GM12878 (cell line): ENCODE measurements at regions not wholly inside any gene's neighbourhood (a gene's known extent, or its start where the extent isn't known, plus 50 kb on each side); places are given as distances from the start of the nearest gene placed in this dataset.

Experiments
- ATAC-seq: fragments of 200-7000 bp; cut with Tn5 transposase; 3 replicates; pipeline ENCODE4 v1.9.1; 2020; ENCODE audit warnings: mild to moderate bottlenecking, moderate library complexity
- BruUV-seq: library from RNA; stranded (reverse); fragments of 400-500 nt; replicated peaks from 2 replicates; lab custom pipeline; 2021; lab: Mats Ljungman, UMichigan
- CTCF ChIA-PET: fragments of 300-600 bp; sonication (Branson Sonifier 250); formaldehyde crosslinking; extraction: SDS; loops from one replicate; lab custom pipeline; 2021; ENCODE audit warnings: inconsistent platforms; lab: Yijun Ruan, JAX
- POLR2A ChIA-PET: fragments of 350-600 bp; formaldehyde crosslinking; extraction: SDS; loops from one replicate; lab custom pipeline; 2021; ENCODE audit warnings: inconsistent platforms; lab: Charles Lee
- RAD21 ChIA-PET: fragments of 300-600 bp; sonication (Branson Sonifier 250); formaldehyde crosslinking; loops from one replicate; lab custom pipeline; 2023; ENCODE audit warnings: antibody characterized with exemption; ENCODE audit not compliant: unreplicated experiment; lab: Charles Lee
- SMC1A ChIA-PET: fragments of 300-600 bp; sonication (Branson Sonifier 250); formaldehyde crosslinking; loops from one replicate; lab custom pipeline; 2023; ENCODE audit not compliant: unreplicated experiment, uncharacterized antibody; lab: Charles Lee
- DNase-seq: peaks from one replicate; pipeline ENCODE4 v3.0.0-alpha.2; 2011; ENCODE audit warnings: low read depth, low spot score
- FAIRE-seq: peaks from 3 replicates; lab custom pipeline; 2011; peaks lifted over from hg19 to GRCh38; lab: Jason Lieb, UNC
- H2AFZ ChIP-seq: 2 replicates; pipeline ENCODE4 v1.6.0; 2011; ENCODE audit warnings: low read depth, low read length, control low read depth; ENCODE audit not compliant: control insufficient read depth
- H3K27ac ChIP-seq: 2 replicates; pipeline ENCODE4 v1.5.1; 2011; ENCODE audit warnings: control low read depth; ENCODE audit not compliant: control insufficient read depth, insufficient read depth
- H3K27me3 ChIP-seq, 2 experiments: replicated peaks in 1 of 2; 2 replicates each; pipeline versions ENCODE4 v1.6.0 to v1.6.1; 2011; ENCODE audit warnings: low read length in 1 of 2; ENCODE audit not compliant: control insufficient read depth in 2 of 2, insufficient read depth in 2 of 2
- H3K36me3 ChIP-seq, 2 experiments: 2 replicates each; pipeline ENCODE4 v1.5.1; 2011; ENCODE audit warnings: low read length in 1 of 2; ENCODE audit not compliant: control insufficient read depth in 2 of 2, insufficient read depth in 2 of 2
- H3K4me1 ChIP-seq: 2 replicates; pipeline ENCODE4 v1.6.1; 2011; ENCODE audit warnings: mild to moderate bottlenecking, low read length, moderate library complexity, mixed read lengths; ENCODE audit not compliant: control insufficient read depth, insufficient read depth
- H3K4me2 ChIP-seq: 2 replicates; pipeline ENCODE4 v1.6.0; 2011; ENCODE audit warnings: control low read depth; ENCODE audit not compliant: control insufficient read depth, insufficient read depth
- H3K4me3 ChIP-seq: fragments of 200-600 bp; sonication (generic); 2 replicates; pipeline ENCODE4 v1.5.1; 2016
- H3K79me2 ChIP-seq: 2 replicates; pipeline ENCODE4 v1.6.0; 2011; ENCODE audit warnings: low read length; ENCODE audit not compliant: control insufficient read depth, insufficient read depth
- H3K9ac ChIP-seq: 2 replicates; pipeline ENCODE4 v1.8.0; 2011; ENCODE audit warnings: low read length, control low read depth, mixed read lengths; ENCODE audit not compliant: control insufficient read depth, insufficient read depth
- H3K9me3 ChIP-seq: replicated peaks from 3 replicates; pipeline ENCODE4 v1.5.1; 2011; ENCODE audit warnings: mild to moderate bottlenecking, low read length; ENCODE audit not compliant: control insufficient read depth, insufficient read depth
- H4K20me1 ChIP-seq: 2 replicates; pipeline ENCODE4 v1.6.0; 2011; ENCODE audit not compliant: control insufficient read depth, insufficient read depth
- BMI1 ChIP-seq: fragments of 450-650 bp; IDR thresholded peaks from 2 replicates; pipeline ENCODE4 v1.6.1; 2016; ENCODE audit warnings: mild to moderate bottlenecking, moderate library complexity, borderline replicate concordance
- CBFB ChIP-seq: IDR thresholded peaks from 2 replicates; pipeline ENCODE4 v1.6.1; 2016; ENCODE audit warnings: antibody characterized with exemption, low read depth
- CHD1 ChIP-seq: IDR thresholded peaks from 2 replicates; pipeline ENCODE4 v1.6.1; 2012; ENCODE audit warnings: low read depth, low read length, improper control_type of control experiment
- ETV6 ChIP-seq, 2 experiments: fragments of 450-650 bp in 1 of 2; IDR thresholded peaks in 1 of 2; conservative IDR thresholded peaks in 1 of 2; 2 replicates each; pipeline ENCODE4 v1.6.1; 2014; ENCODE audit warnings: antibody characterized with exemption in 1 of 2, borderline replicate concordance in 1 of 2, low read depth in 1 of 2, mild to moderate bottlenecking in 1 of 2, moderate library complexity in 1 of 2
- FOS ChIP-seq: IDR thresholded peaks from 3 replicates; pipeline ENCODE4 v1.6.1; 2011; ENCODE audit warnings: borderline replicate concordance; ENCODE audit not compliant: insufficient read length; ENCODE audit errors: extremely low read depth
- HCFC1 ChIP-seq: fragments of 150-350 bp; IDR thresholded peaks from 2 replicates; pipeline ENCODE4 v1.6.1; 2014; ENCODE audit warnings: low read length
- MYB ChIP-seq: fragments of 150-350 bp; IDR thresholded peaks from 2 replicates; pipeline ENCODE4 v1.6.1; 2014; ENCODE audit warnings: mild to moderate bottlenecking, low read depth, low read length, borderline replicate concordance
- NFXL1 ChIP-seq: fragments of 450-650 bp; IDR thresholded peaks from 2 replicates; pipeline ENCODE4 v1.6.1; 2017; ENCODE audit warnings: antibody characterized with exemption, mild to moderate bottlenecking, borderline replicate concordance
- POU2F2 ChIP-seq: IDR thresholded peaks from 3 replicates; pipeline ENCODE4 v1.6.1; 2011; ENCODE audit warnings: low read depth, mild to moderate bottlenecking, low read length, borderline replicate concordance
- SUZ12 ChIP-seq: fragments of 200-600 bp; sonication (generic); IDR thresholded peaks from one replicate; pipeline ENCODE4 v1.6.1; 2018; ENCODE audit warnings: antibody characterized with exemption, mild to moderate bottlenecking; ENCODE audit not compliant: unreplicated experiment
- TCF7 ChIP-seq: IDR thresholded peaks from 2 replicates; pipeline ENCODE4 v1.6.1; 2014; ENCODE audit warnings: antibody characterized with exemption, borderline replicate concordance
- YBX1 ChIP-seq: fragments of 450-650 bp; IDR thresholded peaks from 2 replicates; pipeline ENCODE4 v1.6.1; 2016; ENCODE audit warnings: antibody characterized with exemption
- YY1 ChIP-seq: IDR thresholded peaks from 2 replicates; pipeline ENCODE4 v1.6.1; 2011; ENCODE audit warnings: low read depth, mild to moderate bottlenecking, low read length
- ZNF687 ChIP-seq: fragments of 450-650 bp; IDR thresholded peaks from 2 replicates; pipeline ENCODE4 v1.6.1; 2017; ENCODE audit warnings: mild to moderate bottlenecking, moderate library complexity
- WGBS: methylation state at CpG from one replicate; pipeline ENCODE4 v1.1.6; 2016; ENCODE audit warnings: low lambda C conversion rate; ENCODE audit not compliant: insufficient replicate concordance, insufficient coverage; ENCODE audit errors: missing lambda C conversion rate; 5-methylcytosine and 5-hydroxymethylcytosine counted together
- in situ Hi-C: fragments of 300-500 bp; cut with MboI; formaldehyde crosslinking; loops from 9 replicates; pipeline ENCODE4 v1.14.3; 2018; ENCODE audit warnings: mixed read lengths
- intact Hi-C: fragments of 100-400 bp; cut with micrococcal nuclease; formaldehyde crosslinking; loops from one replicate; pipeline ENCODE4 v1.14.2; 2022; ENCODE audit not compliant: unreplicated experiment

DNA sequence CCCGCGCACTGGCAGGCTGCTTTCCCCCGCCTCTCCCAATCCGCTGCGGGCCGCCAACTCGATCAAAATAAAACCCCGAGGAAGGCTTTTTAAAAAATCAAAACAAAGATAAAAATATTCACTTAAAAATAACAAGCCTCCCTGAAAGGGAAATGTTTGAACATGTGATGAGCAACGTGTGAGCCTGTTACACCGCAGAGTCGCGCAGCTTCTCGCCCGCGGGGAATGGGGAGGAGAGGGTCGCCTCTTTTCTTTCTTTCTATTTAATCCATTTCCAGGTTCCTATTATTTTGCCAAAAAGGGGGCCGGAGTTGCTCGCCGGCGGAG lies 326.0 kb upstream of the F9 start:
- H4K20me1 ChIP-seq: no peaks in the 10 kb centered on the region
- no peaks in the 10 kb centered on the region for H3K36me3 ChIP-seq
- H3K4me3 ChIP-seq: no peak overlapping the region
- in situ Hi-C loops (no loop called here), intact Hi-C loops (no loop called here)
- ChIA-PET POLR2A (no interaction called here), SMC1A (no interaction called here), CTCF (no interaction called here), RAD21 (no interaction called here)
- TF ChIP-seq YY1 (no peak), ETV6 (conservative IDR thresholded peaks at IDR 0.05 in 1 of 2, IDR thresholded peaks at IDR 0.05 in 1 of 2; ENCODE audit: borderline replicate concordance in 1 of 2, low read depth in 1 of 2) (no peak), MYB (no peak), SUZ12 (no peak), TCF7 (no peak), CHD1 (no peak), ZNF687 (no peak), CBFB (no peak), YBX1 (no peak), BMI1 (no peak), FOS (no peak), HCFC1 (no peak), POU2F2 (no peak), NFXL1 (no peak)
- H3K27me3 ChIP-seq: peaks cover 0 to 6% of the 10 kb centered on the region in 2 experiments; a peak in 1 of 4 replicates
- H3K4me1 ChIP-seq: no peaks in the 10 kb centered on the region
- BruUV-seq: no TSS peak
- FAIRE-seq (no peak), DNase-seq (no peak), ATAC-seq (no peak)
- peak overlapping the region; percentile 33; the same call in 1 of the 2 replicates for H3K4me2 ChIP-seq
- peaks cover 1% of the 10 kb centered on the region; the same call in 1 of the 3 replicates for H3K9me3 ChIP-seq
- H3K79me2 ChIP-seq: no peaks in the 10 kb centered on the region
- H3K9ac ChIP-seq: no peak overlapping the region
- 61% methylated on average over 20 of the region's 20 CpGs for WGBS
- H3K27ac ChIP-seq: no peak overlapping the region
- no peak overlapping the region for H2AFZ ChIP-seq
